ENCODE measurements at regions not wholly inside any gene's neighbourhood (a gene's known extent, or its start where the extent isn't known, plus 50 kb on each side); places are given as distances from the start of the nearest gene placed in this dataset.
"Not testable (repeated sequence)": the region's sequence is repeated elsewhere in the genome, so short reads cannot be mapped to it uniquely, and the experiment has no call there.

DNA sequence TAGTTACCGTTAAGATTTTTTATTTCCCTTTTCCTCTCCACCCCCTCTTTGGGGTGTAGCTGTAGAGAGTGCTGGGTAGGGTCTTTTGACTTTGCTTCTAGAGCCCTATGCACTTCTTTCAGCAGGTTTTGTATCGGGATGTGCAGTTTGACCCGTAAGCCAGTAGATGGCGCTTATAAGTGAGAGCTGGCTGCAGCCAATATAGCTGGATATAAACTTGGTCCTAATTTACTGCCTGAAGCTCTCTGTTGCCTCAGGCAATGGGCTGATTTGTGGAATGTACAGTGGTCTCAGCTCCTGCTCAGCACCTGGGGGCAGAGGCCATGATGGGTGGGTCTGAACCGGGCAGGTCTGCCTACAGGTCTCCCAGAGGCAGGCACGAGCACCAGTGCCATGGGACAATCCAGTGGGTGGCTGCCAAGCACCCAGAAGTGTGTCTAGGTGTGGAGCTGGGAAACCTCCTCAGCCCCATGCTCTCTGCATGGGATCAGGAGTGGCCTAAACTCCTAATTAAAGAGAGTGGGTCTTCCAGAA lies 146.5 kb downstream of the SPANXN1 start:
- no peak for DNase-seq

DNA sequence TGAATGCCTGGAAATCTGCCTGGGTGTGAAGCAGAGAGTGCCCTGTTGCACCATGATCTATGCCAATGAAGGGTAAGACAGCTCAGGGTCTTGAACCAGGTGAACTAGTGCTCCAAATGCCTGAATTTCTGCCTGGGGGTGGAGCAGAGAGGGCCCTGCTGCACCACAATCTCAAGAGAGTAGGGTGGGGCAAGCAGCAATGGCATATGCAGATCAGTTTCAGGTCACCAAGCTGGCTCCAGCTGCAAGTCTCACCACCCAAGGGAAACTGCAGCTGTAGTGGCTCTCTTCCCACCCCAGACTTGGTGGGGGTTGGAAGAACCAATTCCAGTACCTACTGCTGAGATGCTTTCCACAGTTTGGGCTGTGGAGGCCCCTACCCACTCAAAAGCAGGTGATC lies 147.0 kb downstream of the SPANXN1 start:
- no peak for DNase-seq

DNA sequence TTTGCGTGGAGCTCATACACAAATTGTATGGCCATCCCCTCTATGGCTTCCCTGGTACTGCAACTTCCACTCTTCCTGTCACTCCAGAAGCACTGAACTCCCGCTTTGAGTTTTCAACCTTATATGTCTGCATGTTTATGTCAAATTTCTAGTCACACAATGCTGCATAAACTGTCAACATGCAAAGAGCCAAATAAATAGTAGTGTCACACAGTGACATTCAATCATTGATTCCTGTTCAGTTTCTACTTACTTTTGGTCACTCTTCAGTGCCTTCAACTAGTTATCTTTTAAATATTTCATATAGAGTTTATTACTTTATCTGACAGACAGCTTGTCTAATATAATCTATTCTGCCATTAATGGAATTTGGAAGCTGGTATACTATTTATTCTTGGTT lies 149.3 kb downstream of the SPANXN1 start:
- no peak for DNase-seq

DNA sequence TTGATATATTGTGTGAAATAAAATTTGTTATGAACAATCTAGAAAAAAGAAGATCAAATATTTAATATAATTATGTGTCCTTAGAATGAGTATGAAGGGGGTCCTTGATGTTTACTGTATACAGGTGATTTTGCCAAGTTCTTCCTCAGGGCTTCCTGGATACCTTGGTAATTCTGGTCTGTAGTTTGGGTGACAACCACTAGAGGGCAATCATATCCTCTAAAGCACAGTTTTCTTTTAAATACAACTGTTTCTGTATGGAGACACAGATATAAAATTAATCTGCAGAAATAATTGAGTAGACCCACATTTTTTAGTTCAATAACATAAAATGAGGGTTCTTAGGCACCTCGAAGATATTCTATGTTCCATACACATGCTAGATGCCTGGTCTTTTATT lies 157.7 kb downstream of the SPANXN1 start:
- DNase-seq, result peak; percentile 10

DNA sequence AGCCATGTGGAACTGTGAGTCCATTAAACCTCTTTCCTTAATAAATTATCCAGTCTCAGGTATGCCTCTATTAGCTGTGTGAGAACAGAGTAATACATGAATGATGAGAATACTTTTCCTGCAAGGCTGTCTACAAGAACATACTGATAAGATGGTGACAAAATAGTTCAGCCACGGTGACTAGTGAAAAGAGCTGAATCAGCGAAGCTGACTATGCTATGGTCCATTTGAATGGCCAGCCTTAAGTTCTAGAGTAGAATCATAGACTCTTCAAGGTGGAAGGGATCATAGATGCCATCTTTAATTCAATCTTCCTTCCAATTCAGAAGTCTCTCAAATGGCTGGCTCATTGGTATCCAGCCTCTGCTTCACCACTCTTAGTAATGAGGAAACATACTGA lies 163.3 kb downstream of the SPANXN1 start:
- no peak for DNase-seq

DNA sequence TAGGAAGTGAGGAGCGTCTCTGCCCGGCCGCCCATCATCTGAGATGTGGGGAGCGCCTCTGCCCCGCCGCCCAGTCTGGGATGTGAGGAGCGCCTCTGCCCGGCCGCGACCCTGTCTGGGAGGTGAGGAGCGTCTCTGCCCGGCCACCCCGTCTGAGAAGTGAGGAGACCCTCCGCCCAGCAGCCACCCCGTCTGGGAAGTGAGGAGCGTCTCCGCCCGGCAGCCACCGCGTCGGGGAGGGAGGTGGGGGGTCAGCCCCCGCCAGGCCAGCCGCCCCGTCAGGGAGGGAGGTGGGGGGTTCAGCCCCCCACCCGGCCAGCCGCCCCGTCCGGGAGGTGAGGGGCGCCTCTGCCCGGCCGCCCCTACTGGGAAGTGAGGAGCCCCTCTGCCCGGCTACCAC lies 188.9 kb downstream of the SPANXN1 start:
- not testable (repeated sequence) for DNase-seq

DNA sequence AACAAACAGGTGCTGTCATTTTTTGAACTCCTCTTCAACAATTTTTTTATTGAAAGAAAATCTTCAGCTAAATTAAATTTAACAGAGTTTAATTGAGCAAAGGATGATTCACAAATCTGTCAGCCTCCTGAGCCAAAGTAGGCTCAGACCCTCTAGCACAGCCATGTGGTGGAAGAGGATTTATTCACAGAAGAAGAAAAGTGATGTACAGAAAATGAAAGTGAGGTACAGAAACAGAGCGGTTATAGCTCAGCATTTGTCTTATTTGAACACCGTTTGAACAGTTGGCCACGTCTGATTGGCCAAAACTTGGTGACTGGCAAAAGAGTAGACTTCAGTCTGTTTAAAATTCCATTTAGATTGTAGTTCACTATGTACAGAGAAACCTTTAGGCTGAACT lies 217.3 kb downstream of the SPANXN1 start:
- no peak for DNase-seq

DNA sequence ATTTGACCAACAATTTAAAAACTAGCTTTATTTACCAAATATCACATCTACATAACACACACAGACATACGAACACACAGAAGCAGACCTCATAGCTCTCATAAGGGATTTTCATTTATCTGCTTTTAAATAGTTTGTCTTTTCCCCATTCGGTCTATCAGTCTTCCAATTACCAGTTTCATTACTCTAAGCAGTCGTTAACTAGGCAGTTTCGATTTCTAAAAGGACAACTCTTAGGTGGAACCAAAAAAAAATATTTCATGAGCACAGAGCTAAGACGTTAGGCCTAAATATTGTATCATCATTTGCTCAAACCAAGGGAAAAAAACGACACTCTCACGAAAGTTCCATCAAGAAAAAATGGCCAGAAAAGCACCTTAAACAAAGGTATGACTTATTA lies 228.4 kb downstream of the SPANXN1 start:
- no peak for DNase-seq

DNA sequence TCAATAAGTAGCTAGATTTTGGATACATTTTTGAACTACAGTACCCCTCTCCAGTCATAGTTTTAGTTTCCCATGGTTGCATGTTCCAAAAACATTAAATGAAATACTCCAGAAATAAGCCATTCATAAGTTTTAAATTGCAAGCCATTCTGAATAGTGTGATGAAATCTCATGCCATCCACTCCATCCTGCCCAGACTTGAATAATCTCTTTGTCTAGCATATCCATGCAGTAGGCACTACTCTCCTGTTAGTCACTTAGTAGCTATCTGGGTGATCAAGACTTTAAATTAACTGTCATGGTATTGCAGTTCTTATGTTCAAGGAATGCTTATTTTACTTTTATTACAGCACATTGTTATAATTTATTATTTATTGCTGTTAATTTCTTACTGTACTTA lies 237.4 kb downstream of the SPANXN1 start:
- DNase-seq, result no peak

DNA sequence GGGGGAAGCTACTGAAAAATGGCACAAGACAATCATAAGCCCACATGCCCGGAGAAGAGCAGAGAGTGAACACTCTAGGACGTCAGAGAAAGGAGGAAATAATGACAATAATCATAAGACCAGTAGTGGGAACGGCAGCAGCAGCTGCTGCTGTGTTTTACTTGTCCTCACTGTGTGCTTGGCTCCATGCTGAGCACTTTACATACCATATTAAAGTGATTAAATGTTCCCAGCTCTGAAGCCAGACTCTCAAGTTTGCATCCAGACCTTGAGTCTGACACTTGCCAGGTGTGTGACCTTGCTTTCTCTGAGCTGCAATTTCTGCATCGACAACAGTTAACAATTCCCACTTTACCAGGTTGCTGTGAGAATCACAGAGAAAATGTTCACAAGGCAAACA lies 255.4 kb downstream of the SPANXN1 start:
- no peak for DNase-seq

DNA sequence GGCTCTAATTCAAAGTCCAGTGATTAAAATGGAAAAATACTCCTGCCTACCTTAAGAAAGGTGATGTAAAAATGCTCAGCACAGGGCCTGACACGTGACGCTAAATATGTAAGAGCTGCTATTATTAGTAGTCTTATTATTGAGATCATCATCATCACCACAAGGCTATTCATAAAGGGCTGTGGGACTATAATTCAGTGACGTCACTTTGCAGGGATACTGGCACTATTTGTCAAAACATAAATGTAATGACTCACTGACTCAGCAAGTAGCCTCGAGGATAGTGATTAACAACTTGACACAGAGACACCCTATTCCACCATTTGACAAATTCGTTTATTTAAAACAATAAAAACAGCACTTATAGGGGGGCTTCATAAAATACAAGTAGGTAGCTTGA lies 258.9 kb downstream of the SPANXN1 start:
- no peak for DNase-seq

DNA sequence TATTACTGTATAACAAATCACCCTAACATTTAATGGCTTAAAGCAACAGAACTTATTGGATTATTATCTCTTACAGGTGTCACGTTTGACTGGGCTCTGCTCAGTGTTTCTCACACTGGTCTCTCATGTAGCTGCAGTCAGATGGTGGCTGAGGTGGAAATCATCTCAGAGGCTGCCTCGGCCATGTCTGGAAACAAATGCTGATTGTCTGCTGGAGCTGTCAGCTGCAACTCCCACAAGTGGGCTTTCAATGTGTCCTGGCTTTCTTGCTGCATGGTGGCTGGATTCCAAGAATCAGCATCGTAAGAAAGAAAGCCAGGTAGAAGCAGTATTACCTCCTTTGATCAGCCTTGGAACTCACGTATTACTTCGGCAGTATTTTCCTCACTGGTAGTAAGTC lies 277.6 kb downstream of the SPANXN1 start:
- DNase-seq, result no peak

DNA sequence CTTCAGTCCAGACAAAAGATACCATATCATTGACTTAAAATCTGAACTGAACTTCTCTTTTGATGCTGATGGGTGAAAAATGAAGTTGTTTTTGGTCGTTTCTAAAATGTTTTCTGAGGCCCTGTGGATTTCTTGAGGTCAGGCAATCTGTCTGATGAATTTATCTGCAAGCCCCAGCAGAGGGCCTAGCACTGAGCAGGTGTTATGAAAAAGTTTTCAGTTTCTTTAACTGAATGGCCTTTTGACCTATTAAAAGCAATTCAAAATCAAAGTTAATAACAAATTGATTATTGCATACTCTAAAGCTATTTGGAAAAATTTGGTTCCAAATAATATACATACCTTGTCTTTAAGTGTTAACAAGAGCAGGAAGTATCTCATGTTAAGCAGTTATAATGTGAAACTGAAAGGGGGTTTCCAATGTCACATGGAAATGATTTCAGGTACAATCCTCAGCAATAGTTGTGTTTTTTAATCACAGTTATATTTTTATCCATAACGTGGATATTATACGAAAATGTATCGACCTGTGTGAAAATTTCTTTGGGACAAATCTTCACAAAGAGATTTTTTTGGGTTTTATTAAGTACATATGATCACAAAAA lies 285.0 kb downstream of the SPANXN1 start:
- no peak for DNase-seq

DNA sequence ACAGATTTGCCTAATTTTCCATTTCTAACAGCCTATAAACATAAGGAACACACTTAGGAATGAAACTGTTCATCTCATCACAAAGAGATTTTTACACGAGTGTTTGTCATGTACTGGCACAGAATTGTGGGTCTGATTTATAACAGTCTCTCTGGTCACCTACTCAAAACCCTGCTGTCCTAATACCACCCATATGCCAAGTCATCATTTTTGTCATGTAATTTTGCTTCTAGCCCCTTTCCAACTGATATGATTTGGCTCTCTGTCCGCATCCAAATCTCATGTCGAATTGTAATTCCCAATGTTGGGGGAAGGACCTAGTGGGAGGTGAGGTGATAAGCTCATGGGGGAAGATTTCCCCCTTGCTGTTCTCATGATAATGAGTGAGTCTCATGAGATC lies 284.1 kb upstream of the SLITRK2 start:
- no peak for DNase-seq

DNA sequence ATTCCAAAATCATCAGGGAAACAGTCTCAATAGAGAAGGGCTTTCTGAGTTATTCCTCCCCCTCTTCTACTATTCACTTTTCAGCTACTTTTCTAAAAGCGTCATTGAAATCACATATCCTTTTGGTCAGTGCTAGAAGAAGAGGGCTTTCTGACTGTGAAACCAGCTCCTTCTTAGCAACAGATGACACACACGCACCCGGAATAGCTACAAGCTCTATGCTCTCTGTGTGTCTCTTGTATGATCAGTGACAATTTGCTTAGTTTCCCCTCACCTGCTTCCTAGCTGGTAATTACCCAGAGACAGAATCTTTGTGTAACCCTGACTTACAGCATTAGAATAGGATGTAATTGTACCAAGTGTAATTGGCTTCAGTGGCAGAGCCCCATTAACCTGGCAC lies 268.1 kb upstream of the SLITRK2 start:
- peak; percentile 30 for DNase-seq

DNA sequence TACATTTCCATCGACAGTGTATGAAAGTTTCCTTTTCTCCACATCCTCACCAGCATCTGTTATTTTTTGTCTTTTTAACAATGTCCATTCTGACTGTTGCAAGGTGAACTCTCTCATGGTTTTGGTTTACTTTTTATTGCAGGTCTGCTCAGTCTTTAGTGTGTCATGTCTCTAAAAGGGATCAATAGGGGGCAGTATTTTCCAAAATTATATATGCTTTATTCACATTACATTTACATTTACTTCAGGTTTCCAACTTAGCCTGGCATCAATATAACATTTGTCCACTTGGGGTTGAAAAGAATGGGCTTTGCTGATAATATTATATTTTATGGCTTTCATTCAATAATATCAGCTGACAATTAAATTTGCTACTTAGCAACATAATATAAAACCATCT lies 265.0 kb upstream of the SLITRK2 start:
- DNase-seq, result no peak

DNA sequence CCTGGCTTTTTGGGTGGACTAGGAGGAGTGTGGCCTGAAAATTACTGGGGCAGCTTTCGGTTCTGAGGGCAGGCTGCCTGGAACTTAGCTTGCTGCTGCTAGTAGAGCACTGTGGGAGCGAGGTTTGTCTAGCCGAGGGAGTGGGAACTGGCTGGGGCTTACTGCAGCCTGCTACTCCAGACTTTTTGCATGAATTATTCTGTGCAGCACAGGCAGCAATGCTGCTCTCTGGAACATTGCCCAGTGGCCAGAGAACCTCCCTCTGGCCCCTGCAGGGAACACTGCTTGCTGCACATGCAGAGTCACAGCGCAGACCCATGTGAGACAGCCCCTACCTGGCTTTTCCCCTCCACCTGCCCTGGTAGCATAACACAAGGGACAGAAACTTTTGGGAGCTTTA lies 263.9 kb upstream of the SLITRK2 start:
- DNase-seq, result no peak

DNA sequence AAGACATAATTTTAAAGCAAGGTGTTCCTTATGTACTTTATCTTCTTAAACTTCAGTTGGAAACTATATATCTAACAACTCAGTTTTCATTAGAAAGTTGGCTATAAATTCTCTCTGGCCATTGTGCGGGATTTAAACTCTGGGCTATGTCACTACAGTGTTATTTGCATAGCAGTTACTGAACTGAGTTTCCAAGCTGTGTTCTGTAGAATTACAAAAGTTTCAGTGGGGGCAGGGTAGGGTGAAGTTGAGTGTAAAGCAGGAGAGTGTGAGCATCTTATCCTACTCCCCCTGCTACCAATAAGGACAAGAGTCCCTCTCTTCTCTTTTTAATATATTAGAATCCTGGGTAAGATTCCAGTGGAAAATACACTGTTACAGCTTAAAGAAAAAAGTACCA lies 254.5 kb upstream of the SLITRK2 start:
- DNase-seq, result no peak

DNA sequence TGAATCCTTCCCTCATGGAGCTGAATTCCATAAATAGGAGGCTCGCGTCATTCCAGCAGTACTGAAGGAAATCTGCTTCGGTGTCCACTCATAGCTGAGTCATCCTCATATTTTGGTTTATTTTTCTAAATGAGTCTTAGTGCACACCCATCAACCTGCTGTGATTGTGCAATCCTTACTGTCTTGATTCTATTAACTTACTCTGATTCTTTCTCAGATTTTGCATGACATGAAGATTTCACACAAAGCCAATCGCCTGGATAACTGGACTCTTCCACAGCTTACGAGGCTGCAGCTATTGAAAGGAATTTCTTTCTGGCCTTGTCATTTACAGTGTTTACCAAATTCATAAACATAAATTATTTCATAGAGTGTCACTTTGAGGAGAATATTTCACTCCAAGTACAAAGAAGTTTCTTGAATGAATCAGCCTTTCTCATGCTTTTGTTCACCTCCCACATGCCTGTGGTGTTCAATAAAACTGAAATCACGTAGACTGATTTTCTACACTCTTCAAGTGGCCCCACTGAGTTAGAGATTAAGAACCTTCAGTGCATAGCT lies 207.6 kb upstream of the SLITRK2 start:
- DNase-seq, result no peak

DNA sequence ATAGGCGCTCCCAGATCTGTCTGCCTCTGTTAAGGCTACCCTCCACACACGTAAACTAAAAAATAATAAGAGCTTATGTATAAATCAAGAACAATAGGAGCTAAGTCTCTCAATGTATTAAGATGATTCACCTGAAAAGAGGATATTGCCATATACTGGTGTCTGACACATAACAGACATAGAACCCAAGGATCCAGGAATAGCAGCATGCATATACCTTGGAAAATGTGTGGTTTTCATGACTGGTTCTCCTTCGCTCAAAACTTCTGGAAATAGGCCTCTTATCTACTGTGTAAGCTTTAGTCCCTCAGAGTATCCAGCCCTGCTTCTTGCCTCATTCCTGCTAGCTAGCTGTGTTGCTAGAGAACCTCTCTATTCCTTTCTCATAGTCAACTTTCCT lies 203.7 kb upstream of the SLITRK2 start:
- DNase-seq, result no peak

DNA sequence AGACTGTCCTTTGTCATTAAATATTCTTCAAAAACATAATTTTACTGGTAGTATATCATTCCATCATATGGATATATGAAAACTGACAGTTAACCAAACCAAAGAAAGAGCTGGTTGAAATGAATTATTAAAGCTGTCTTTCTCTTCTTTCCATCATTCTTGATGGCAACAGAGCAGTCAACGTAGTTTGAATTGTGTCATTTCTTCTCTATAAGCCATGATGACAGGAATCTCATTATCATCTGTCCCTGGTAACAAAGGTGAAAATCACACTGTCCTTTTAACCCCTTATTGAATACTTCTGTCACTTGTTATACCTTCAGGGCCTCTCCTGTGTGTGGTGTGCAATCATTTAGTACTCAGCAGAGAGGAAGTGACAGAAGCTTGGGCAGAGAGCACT lies 197.0 kb upstream of the SLITRK2 start:
- DNase-seq, result no peak

DNA sequence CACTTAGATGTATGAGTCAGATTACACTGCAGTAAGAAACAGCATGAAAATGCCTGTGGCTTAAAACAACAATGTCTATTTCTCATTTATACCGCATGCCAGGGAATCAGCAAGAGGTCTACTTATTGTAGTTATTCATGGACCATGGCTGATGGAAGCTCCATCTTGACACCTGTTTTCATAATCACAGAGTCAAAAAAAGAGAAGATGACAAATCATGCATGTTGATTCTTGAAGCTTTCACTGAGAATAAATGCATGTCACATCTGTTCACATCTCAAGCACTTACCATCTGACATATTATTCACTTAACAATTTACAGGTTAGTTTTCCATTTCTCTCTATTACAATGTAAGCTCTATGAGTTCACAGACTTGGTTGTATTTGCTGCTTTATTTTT lies 194.2 kb upstream of the SLITRK2 start:
- DNase-seq, result no peak

DNA sequence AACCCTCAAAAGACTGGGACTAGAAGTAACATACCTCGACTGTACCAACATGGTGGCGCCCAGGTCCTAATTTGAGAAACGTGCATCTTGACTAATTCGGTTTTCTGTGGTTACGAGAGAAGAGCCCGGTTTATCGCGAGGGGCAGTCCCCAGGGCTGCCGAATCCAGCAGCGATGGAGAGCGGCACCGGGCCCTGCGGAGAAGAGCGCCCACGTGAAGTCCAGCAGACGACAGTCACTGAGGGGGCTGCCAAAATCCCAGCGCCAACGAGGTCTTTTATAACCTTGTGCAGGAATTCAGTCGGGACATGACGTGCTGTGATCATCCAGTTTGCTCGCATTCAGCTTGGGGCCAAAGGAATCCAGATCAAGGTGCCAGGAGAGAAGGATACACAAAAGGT lies 187.5 kb upstream of the SLITRK2 start:
- no peak for DNase-seq

DNA sequence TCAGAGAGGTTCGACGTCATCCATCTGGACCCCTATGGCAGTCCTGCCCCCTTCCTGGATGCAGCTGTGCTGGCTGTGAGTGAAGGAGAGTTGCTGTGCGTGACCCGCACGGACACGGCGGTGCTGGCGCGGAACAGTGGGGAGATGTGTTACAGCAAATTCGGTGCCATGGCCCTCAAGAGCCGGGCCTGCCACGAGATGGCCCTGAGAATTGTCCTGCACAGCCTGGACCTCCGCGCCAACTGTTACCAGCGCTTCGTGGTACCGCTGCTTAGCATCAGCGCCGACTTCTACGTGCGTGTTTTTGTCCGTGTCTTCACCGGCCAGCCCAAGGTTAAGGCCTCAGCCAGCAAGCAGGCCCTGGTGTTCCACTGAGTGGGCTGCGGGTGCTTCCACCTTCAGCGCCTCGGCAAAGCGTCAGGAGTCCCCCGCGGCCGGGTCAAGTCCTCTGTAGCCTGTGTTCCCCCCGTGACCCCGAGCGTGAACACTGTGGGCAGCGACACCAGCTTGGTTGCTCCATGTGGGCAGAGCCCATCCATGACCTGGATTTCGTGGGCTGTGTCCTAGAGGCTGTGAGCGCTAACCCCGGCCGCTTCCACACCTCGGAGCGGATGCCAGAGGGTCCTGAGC lies 186.7 kb upstream of the SLITRK2 start:
- DNase-seq, result no peak

DNA sequence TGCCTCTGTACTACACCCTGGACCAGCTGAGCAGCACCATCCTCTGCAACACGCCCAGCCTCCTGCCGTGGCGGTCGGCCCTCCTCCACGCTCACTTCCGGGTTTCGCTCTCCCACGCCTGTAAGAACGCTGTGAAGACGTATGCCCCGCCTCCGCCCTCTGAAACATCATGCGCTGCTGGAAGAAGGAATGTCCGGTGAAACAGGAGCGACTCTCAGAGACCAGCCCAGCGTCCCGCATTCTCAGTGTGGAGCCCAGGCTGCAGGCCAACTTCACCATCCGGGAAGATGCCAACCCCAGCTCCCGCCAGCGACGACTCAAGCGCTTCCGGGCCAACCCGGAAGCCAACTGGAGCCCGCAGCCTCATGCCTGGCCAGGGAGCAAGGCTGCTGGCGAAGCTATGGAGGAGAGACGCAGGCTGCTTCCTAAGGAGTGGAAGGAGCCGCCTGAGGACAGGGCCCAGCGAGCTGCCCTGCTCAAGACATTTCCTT lies 186.1 kb upstream of the SLITRK2 start:
- no peak for DNase-seq
